ENCODE measurements at regions not wholly inside any gene's neighbourhood (a gene's known extent, or its start where the extent isn't known, plus 50 kb on each side); places are given as distances from the start of the nearest gene placed in this dataset.
A peak's percentile ranks its signal among the peaks of the same experiment; 100 is the strongest.

DNA sequence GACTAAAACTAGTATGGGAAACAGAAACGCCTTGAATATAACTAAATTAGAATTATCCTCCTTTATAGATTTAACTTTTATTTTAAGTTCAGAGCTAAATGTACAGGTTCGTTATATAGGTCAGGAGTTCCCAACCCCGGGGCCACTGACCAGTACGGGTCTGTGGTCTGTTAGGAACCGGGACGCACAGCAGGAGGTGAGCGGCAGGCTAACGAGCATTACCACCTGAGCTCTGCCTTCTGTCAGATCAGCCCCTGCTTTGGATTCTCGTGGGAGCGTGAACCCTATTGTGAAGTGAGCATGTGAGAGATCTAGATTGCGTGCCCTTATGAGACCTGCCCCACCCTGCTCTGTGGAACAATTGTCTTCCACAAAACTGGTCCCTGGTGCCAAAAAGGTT is 51.0 kb downstream of the FAT4 start:
- FAIRE-seq (no peak), DNase-seq (ENCODE audit: insufficient read length, low spot score) (no peak)

DNA sequence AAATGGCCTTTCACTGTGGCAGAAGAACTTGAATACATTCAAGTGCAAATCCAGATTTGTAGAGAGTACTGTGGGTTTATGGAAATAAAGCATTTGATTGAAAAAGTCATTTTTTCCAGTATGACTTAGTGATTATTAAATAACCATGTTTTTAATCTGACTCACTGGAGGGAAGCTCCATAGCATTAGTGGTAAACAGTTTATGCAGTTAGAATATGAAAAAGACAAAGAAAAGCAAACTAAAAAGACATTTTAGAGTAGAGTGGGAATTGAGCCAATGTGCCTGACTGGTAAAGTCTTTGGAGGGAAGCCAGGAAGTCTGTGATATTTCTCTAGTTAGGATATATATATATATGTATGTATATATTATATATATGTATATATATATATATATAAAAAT is 53.4 kb downstream of the FAT4 start:
- FAIRE-seq (no peak), DNase-seq (ENCODE audit: insufficient read length, low spot score) (no peak)

DNA sequence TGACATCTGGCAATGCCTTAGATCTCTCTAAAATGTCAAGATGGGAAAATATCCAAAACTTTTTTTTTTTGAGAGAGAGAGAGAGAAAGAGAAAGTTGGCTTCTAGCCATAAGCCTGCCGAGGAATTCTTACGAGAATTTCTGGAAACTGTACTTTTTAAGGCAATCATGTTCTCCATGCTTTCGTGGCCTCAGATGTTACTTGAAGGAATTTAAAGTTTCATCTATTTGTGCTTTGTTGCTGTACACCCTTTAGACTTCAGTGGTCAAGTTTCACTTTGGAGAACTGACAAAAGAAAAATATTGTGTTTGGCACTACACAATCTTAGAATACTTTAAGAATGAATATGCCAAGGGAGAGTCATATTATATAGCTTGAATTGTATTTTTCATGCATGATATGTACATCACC is 53.9 kb downstream of the FAT4 start:
- DNase-seq (ENCODE audit: insufficient read length, low spot score): peak; percentile 10
- no peak for FAIRE-seq

DNA sequence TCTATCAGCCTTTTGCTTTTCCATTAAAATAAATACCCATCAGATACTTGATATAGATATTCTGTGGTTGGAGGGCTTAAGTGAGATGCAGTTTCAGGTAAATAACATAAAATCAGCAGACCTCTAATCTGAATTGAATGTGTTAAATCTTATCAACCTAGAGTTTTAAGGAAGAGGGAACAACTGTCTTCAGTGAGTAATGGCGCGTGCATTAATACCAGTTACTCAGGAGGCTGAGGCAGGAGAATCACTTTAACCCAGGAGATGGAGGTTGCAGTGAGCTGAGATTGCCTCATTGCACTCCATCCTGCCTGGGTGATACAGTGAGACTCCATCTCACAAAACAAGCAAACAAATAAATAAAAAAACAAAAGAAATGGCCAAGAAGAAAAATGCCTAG is 54.3 kb downstream of the FAT4 start:
- FAIRE-seq: no peak

DNA sequence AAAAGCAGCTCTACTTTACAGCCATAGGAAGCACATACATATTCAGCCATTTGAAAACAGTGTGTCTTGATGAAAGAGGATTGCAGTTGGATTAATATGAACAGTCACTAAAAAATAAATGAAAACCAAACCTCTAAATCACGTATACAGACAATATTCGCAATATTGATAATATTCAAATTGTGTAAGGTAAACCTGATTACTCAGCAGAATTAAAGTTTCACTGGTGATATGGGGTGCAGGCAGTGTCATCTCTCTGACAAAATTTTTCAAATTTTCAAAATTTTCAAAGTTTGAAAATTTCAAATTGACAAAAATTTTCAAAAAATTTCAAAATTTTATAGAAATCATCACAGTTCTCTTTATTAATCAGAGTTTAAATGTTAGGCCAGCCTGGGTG is 55.7 kb downstream of the FAT4 start:
- no peak for FAIRE-seq
- DNase-seq (ENCODE audit: insufficient read length, low spot score): no peak

More for the DNA sequence above, 54.3 kb downstream of the FAT4 start:
- no peak for DNase-seq (ENCODE audit: insufficient read length, low spot score)

DNA sequence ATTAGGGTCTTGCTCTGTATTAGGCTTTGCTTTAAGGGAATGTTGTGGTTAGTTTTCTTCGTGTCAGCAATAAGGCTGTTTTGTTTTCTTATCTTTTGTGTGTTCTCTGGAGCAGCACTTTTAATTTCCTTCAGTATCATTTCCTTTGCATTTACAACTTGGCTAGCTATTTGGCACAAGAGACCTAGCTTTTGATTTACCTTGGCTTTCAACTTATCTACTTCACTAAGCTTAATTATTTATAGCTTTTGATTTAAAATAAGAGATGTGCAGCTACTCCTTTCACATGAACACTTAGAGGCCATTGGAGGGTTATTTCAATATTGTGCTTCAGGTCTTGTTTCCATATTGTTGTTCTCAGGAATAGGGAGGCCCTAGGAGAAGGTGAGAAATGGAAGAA is 68.2 kb downstream of the FAT4 start:
- DNase-seq (ENCODE audit: insufficient read length, low spot score): no peak
- FAIRE-seq: no peak

DNA sequence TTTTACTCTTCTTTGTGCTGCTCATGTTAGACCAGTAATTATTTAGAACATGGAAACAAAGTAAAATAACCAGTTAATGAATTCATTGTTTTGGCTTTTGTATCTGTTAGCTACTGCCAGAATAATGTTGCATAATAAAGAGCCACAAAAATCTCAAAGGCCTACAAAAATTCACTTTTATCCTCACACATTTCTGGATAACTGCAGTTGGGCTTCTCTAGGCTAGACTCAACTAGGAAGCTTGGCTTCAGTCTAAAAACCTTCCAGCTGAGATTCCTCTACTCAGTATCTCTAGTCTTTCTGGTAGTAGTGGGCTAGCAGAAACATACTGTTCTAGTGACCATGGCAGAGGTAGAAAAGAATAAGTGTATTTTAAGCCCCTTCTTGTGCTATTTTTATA is 73.0 kb downstream of the FAT4 start:
- DNase-seq (ENCODE audit: insufficient read length, low spot score): no peak
- FAIRE-seq: no peak

DNA sequence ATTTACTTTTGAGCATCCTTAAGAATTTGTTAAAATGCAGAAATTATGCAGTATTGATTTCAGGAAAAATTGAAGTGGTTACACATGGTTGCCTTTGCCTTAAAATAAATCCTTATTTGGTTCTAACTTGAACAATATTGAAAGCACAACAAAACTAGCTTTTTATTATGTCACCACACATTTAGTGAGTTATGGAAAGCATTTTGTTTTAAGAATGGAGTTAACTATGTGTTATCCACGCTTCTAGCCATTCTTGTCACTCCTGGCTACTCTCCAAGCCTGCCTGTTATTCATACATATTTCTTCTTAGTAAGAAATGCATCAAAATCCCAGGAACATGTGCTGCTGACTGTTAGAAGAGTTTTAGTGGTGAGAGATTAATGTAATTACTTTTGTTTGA is 73.9 kb downstream of the FAT4 start:
- no peak for FAIRE-seq
- DNase-seq (ENCODE audit: insufficient read length, low spot score): no peak

DNA sequence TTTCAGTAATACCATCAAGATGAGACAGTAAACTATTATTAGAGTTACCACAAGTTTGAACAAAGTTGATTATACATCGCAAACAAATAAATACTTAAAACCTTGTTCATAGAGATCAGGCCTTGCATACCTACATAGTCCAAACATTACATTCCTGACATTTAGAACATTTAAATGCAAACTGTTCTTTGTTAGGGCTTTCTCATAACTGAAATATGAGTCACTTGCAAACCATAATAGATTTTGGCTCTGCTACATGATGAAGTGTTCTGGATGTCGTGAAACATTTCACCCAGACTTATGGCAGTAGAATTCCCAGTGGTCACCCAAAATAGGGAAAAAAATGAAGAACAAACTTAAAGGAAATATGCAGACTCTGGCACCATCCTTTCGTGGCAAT is 75.0 kb downstream of the FAT4 start:
- FAIRE-seq (peak; percentile 87), DNase-seq (ENCODE audit: insufficient read length, low spot score) (peak; percentile 44)

DNA sequence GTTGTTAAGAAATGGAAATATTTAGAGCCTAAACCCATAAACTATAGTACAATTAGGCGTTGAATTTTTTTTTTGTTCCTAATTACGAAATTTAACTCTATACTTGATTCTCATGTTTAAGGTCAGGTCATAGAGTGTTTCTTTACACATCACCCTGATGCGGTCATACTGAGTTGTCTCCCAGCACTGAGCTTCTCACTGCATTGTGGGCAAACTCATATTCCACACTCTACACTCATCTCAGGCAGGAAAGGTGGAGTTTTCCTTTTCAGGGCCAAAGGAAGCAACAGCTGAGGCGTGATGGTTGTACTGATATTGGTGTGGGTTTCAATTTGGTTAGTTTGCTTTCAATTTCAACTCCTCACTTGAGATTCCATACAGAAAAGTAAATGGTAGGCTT is 75.4 kb downstream of the FAT4 start:
- FAIRE-seq: no peak
- DNase-seq (ENCODE audit: insufficient read length, low spot score): peak; percentile 7

DNA sequence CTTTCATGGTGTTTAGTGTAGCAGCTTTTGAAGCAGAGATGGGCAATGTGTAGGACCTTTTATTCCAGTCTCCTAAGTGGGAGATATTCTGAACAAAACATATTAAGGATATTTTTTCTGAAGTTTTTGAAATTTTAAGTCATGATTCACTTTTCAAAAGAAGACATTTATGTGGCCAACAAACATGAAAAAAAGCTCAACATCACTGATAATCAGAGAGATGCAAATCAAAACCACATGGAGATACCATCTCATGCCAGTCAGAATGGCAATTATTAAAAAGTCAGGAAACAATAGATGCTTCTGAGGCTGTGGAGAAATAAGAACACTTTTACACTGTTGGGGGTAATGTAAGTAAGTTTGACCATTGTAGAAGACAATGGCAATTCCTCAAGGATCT is 76.0 kb downstream of the FAT4 start:
- FAIRE-seq: no peak
- DNase-seq (ENCODE audit: insufficient read length, low spot score): no peak

DNA sequence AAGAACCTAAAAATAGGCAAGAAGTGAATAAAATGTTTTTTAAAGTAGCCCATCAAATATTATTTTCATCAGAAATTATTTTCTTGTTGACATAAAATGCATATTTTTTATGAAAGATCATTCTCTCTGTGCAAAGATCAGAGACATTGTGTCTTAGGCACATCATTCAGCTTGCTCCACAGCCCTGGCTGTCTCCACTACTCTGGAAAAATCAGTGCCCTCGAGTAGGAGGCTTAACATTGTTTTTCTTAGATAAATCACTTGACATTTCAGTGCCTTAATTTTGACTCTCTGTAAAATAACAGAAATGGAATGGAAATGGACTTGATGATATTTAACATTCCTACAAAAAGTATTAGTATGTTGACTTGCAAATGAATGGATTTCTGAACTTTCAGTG is 77.9 kb downstream of the FAT4 start:
- FAIRE-seq (no peak), DNase-seq (ENCODE audit: insufficient read length, low spot score) (no peak)

DNA sequence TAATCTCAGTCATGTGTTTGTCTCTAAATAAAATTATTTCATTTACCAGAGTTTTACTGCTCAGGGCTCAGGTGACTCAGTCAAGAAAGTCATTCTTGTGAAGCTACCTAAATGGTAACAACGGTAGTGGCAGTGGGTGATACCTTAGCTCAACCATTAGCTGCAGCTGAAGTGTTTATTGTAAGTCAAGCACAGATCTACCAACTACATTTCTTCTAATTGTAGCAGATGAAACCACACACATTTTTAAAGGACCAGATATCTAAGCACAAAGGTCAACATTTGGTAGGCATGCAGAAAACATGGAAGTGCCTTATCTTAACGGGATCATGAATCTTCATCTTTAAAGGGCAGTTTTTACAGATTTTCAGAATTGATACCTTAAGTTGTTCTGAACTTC is 79.1 kb downstream of the FAT4 start:
- FAIRE-seq: no peak

DNA sequence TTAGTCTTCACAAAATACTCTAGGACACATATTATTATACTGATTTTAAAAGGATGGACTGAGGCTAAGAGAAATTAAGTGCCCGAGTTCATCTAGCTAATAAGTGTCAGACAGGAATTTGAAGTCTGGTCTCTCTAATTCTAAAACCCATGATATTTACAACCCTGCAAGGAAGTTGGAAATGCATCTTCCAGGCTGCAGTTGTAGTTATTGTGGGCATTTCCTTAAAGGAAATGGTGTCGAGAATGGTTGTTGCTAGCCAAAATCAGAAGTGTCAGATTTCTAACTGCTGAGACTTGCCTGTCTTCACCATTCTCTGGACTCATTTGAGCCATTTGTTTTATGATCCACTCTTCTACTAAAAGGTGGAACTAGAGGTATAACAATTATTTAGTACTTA is 82.5 kb downstream of the FAT4 start:
- DNase-seq (ENCODE audit: insufficient read length, low spot score) (no peak), FAIRE-seq (no peak)

More for the DNA sequence above, 79.1 kb downstream of the FAT4 start:
- no peak for DNase-seq (ENCODE audit: insufficient read length, low spot score)

DNA sequence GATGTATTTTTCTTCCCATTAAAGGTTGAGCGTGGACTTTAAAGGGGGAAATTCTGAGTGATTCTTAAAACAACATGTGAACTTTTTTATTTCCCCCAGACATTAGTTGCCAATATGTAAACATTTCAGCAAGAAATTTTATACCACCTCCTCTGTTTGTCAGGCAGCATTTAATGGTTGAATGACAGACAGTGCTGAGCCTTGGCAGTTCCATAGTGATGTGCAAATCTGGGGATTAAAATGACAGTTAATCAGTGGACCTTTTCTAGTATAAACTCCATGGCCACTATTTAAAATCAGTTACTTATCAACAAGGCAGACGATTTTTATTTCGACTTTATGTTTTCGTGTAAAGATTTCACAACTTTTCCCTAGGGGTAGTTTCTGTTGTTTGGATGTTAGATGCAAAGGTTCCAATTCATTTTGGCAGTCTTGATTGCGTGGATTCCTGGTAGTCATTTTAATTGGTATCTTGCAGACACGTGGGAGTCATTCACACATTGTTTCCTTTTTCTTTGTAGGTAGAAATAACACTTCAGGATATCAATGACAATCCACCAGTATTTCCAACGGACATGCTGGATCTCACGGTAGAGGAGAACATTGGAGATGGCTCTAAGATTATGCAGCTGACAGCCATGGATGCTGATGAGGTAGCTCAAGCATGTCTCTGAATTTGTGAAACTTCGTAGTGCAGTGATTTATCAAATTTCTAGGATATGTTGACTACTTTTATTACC is 83.7 kb downstream of the FAT4 start:
- FAIRE-seq (no peak), DNase-seq (ENCODE audit: insufficient read length, low spot score) (no peak)

DNA sequence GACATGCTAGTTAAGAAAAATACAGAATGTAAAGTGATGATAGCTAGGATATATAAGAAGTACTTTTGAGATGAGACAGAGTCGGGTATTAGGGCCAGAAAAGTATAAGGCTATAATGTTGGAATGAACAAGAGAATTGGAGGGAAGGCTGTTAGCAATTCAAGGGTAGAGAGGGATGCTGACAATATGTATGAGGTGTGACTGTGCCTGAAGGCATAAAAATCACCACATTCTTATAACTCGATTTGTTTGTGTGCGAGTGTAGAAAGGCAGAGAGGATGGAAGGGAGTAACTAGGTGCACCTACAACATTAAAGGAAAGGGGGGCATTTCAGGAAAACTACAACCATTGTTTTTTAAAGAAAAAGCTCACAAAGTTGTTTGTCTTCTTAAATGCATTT is 86.0 kb downstream of the FAT4 start:
- FAIRE-seq (peak; percentile 51), DNase-seq (ENCODE audit: insufficient read length, low spot score) (no peak)

DNA sequence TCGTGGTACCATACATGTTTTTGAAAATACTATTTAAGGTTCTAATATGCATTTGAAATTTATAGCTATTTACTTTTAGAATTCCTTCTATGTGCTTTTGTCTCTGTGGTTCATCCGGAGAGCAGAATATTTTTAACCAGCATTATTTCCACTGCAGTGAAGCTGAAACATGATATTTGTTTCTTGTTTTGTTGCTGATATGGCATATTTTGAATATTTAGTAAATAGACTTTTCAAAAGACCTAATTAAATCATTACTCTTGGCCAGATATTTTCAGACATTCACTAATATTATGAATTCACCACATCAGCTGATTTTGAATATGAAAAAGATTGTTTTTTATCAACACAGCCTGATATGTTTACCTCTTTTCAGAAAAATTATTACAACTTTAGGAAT is 87.0 kb downstream of the FAT4 start:
- no peak for DNase-seq (ENCODE audit: insufficient read length, low spot score)
- FAIRE-seq: no peak

DNA sequence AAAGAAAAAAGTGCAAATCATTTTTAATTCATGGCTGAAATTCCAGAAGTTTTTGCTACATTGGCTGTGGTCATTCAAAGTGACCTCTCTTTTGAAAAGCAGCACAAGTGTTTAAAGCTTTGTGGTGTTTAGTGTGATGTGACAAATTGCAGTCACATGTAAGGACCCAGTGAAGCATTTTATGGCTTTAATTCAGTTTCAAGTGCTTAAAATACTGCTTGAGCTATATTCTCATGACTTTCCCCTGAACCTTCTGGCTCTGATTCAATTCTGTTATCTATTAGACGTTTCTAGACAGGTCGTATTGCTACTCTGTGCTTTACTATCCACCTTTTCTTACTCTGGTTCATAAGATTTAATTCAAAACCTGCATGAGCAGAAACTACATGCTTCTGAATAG is 105.8 kb downstream of the FAT4 start:
- no peak for DNase-seq (ENCODE audit: insufficient read length, low spot score)
- no peak for FAIRE-seq

DNA sequence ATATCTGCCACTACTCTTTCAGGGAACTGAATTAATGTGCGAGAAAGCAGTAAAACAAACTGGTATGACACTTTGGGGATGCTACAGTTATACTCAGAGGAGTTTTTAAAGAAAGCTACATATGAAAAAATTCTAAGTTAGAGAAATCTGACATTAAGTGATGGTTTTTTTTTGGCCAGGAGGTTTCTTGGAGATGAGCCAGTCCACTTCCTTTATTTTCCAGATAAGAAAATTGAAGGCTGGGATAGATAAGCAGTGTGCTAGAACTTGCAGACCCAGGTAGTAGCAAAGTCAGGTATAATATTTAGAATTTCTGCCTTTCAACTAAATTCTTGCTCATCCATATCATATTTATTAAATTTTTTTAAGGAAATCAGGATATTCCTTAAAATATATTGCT is 106.8 kb downstream of the FAT4 start:
- no peak for DNase-seq (ENCODE audit: insufficient read length, low spot score)
- no peak for FAIRE-seq

DNA sequence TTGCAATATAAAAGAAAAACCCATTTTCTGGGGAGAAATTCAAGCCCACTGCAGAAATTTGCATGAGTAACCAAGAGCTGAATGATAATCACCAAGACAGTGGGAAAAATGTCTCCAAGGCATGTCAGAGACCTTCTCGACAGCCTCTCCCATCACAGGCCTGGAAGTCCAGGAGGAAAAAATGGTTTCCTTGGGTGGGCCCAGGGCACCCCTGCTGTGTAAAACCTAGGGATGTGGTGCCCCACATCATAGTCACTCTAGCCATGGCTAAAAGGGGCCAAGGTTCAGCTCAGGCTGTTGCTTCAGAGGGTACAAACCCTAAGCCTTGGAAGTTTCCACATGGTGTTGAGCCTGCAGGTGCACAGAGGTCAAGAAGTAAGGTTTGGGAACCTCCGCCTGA is 108.4 kb downstream of the FAT4 start:
- no peak for FAIRE-seq

DNA sequence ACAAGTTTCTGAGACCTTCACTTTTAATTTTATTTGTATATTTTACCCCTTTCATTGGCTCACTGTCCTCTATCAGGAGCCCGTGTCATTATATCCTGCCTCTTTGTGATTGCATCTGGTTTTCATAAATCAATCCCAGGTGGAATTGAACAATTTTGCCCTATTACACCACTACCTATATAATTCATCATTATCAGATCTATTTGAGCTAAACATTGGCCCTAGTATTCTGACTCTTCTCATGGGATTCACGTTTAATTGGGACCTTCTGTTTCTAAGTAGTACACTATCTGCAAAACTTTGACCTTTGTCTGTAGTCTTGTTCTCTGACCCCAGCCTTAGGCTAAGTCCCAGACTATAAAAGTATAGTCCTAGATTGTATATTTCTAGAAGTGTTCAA is 114.1 kb downstream of the FAT4 start:
- no peak for DNase-seq (ENCODE audit: insufficient read length, low spot score)
- FAIRE-seq: no peak

More for the DNA sequence above, 108.4 kb downstream of the FAT4 start:
- DNase-seq (ENCODE audit: insufficient read length, low spot score): no peak

DNA sequence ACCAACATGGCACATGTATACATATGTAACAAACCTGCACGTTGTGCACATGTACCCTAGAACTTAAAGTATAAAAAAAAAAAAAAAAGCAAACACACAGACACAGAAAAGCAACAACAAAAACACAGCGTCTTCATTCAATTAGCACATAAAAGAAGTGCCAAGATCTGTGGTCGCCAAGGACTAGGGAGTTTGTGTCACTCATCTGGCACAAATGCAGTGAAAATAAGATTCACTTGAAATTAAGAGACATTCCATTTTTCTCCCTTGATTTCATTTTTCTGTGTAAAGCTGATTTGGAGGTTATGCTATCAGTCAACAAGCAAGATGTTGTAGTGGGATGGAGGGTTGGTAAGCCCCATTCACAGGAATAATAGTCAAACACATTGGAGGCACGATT is 115.3 kb downstream of the FAT4 start:
- no peak for FAIRE-seq
- DNase-seq (ENCODE audit: insufficient read length, low spot score): no peak

DNA sequence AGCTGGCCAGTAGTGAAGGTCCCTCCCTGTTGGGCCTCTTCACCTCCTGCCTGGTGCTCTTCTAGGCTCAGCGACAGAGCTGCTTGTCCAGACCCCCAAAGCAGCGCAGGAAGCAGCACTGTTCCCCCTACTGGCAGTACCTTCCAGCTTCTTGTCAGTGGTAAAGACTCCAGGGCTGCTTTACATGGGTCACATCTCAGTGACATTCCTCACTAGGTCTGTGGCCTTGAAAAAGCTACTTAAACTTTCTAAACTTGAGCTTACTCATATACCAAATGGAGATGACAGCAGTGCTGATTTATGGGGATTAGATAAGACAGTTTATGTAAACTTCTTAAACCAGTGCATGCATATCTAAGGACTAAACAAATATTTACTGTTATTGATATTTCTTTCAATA is 117.3 kb downstream of the FAT4 start:
- peak; percentile 23 for DNase-seq (ENCODE audit: insufficient read length, low spot score)

More for the DNA sequence above, 117.3 kb downstream of the FAT4 start:
- FAIRE-seq: no peak

Measured in HTR-8/SVneo (cell line).